Brain microvascular endothelial cell (primary cell): ENCODE measurements at regions not wholly inside any gene's neighbourhood (a gene's known extent, or its start where the extent isn't known, plus 50 kb on each side); places are given as distances from the start of the nearest gene placed in this dataset.

Experiments
- DNase-seq: peaks from one replicate; pipeline ENCODE4 v3.0.0-alpha.2; 2020
- H3K27ac ChIP-seq: fragments of 250-450 bp; sonication (Bioruptor Pico); 2 replicates; pipeline ENCODE4 v1.5.1; 2020; ENCODE audit warnings: mild to moderate bottlenecking, moderate library complexity
- H3K27me3 ChIP-seq: fragments of 250-450 bp; sonication (Bioruptor Pico); replicated peaks from 2 replicates; pipeline ENCODE4 v1.5.1; 2020; ENCODE audit warnings: mild to moderate bottlenecking
- H3K36me3 ChIP-seq: fragments of 250-450 bp; sonication (Bioruptor Pico); replicated peaks from 2 replicates; pipeline ENCODE4 v1.5.1; 2020; ENCODE audit warnings: mild to moderate bottlenecking
- H3K4me3 ChIP-seq: 2 replicates; pipeline ENCODE4 v1.5.1; 2011; ENCODE audit warnings: low read depth, mild to moderate bottlenecking, control low read depth, low read length, moderate library complexity
- in situ Hi-C: cut with HindIII; loops from 2 replicates; pipeline ENCODE4 v1.10.0; 2017; ENCODE audit warnings: low sequenced_read_pairs, low pct_ligation_motif_present
- TF ChIP-seq, protein P1 (sequence below): IDR thresholded peaks from 2 replicates; pipeline ENCODE4 v1.5.1; 2011; ENCODE audit warnings: low read depth, mild to moderate bottlenecking, moderate library complexity, low read length, control low read depth, inconsistent platforms; ENCODE audit errors: missing control alignments

DNA sequence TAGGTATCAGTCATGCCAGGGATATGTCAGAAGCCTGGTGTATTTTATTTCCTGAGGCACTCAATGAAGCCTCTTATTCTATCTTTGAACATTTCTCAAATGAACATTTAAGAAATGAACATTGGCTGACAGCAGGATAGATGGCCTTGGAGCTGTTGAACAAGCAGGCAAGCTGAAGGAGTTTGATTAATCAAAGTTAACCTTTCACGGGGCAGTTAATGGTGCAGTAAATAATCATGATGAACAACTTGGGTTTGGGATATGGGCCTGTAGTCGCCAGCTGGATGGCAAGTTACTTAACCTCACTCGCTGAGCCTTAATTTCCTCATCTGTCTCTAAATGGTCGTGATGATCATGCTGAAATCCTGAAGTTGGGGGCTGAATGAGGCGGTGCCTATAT is 333.0 kb downstream of the SFMBT2 start:
- H3K36me3 ChIP-seq: no peaks in the 10 kb centered on the region
- in situ Hi-C loops: no loop called here
- TF ChIP-seq, protein P1, sequence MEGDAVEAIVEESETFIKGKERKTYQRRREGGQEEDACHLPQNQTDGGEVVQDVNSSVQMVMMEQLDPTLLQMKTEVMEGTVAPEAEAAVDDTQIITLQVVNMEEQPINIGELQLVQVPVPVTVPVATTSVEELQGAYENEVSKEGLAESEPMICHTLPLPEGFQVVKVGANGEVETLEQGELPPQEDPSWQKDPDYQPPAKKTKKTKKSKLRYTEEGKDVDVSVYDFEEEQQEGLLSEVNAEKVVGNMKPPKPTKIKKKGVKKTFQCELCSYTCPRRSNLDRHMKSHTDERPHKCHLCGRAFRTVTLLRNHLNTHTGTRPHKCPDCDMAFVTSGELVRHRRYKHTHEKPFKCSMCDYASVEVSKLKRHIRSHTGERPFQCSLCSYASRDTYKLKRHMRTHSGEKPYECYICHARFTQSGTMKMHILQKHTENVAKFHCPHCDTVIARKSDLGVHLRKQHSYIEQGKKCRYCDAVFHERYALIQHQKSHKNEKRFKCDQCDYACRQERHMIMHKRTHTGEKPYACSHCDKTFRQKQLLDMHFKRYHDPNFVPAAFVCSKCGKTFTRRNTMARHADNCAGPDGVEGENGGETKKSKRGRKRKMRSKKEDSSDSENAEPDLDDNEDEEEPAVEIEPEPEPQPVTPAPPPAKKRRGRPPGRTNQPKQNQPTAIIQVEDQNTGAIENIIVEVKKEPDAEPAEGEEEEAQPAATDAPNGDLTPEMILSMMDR: no peak

DNA sequence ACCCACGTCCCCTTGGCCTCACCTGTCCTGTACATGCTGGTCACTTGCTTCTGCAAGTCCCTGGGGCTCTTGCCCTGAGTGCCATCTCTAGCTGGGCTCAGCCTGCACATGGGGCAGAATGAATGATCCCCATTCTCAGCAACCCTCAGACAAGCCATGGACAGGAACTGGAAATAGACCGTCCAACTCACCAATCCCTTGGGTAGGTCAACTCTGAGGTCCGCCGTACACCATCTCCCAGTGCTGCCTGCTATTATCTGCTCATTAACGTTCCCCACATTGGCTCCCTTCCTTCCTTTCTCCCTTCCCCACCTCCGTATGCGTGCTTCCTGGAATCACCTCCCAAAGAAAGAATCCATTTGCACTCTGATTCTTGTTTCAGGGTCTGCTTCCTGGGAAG is 335.0 kb downstream of the SFMBT2 start:
- H3K27me3 ChIP-seq: no peaks in the 10 kb centered on the region
- in situ Hi-C loops: no loop called here
- TF ChIP-seq, protein P1: no peak
- no peaks in the 10 kb centered on the region for H3K36me3 ChIP-seq
- no peak overlapping the region for H3K27ac ChIP-seq
- no peak for DNase-seq
- H3K4me3 ChIP-seq: no peak overlapping the region

More for the DNA sequence above, 333.0 kb downstream of the SFMBT2 start:
- DNase-seq: no peak
- H3K27me3 ChIP-seq: no peaks in the 10 kb centered on the region
- no peak overlapping the region for H3K27ac ChIP-seq
- no peak overlapping the region for H3K4me3 ChIP-seq

DNA sequence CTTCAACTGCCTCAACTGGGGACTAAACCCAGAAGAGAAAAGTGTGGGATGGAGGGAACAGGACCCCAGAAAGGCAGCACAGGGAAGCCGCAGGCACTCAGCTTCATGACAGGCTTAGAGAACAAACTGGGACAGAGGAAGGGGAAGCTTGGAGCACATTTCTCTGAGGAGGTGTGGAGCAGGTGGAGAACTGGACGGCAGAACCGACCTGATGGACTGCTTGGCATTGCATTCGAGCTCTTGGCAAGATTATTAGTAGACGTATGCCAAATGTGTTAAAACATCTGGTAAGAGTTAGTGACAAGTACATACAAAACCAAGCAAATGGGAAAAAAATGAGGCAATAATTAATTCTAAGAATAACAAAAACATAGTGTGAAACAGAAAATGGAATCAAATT is 335.7 kb downstream of the SFMBT2 start:
- Histone ChIP-seq H3K36me3 (no peaks in the 10 kb centered on the region), H3K4me3 (no peak overlapping the region), H3K27me3 (no peaks in the 10 kb centered on the region), H3K27ac (no peak overlapping the region)
- TF ChIP-seq, protein P1: no peak
- in situ Hi-C loops: no loop called here
- no peak for DNase-seq

DNA sequence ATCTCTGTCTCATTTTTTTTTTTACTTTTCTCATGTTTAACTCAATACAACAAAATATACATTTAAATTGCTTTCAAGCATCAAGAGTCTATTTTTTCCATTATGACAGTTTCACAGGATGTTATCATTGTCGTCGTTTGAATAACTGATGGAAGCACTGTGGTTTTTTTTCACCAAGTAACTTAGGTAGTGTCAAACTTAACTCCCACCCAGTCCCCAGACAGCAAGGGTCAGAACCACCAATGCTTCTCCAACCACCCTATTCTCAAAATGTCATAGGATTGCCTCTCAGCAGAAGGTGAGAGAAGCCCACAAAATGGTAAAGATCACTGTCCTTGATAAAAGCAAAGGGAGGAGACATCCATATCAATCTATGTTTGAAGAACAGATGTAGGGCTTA is 339.4 kb downstream of the SFMBT2 start:
- in situ Hi-C loops: no loop called here
- TF ChIP-seq, protein P1: no peak

DNA sequence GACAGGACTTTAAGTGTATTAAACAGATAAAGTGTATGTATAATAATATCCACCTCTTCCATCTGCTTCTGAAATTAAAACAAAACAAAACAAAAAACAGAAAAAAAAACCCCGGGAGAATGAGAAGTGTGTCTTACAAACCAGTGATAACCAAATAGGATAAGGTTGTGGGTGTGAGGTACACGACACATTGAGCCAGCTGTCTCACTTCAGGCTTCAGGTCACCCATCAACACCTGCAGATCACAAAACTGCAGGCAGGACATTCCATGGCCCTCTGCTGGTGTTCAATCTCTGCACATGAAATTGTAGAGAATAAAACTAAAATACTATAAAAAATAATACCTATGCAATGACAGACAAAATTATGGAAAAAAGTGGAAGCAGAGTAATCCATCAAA is 339.9 kb downstream of the SFMBT2 start:
- H3K27me3 ChIP-seq: no peaks in the 10 kb centered on the region
- in situ Hi-C loops: no loop called here
- no peak for DNase-seq
- H3K4me3 ChIP-seq: no peak overlapping the region
- no peak overlapping the region for H3K27ac ChIP-seq
- H3K36me3 ChIP-seq: no peaks in the 10 kb centered on the region
- TF ChIP-seq, protein P1: no peak

More for the DNA sequence above, 339.4 kb downstream of the SFMBT2 start:
- no peak overlapping the region for H3K4me3 ChIP-seq
- H3K27ac ChIP-seq: no peak overlapping the region
- no peak for DNase-seq
- no peaks in the 10 kb centered on the region for H3K36me3 ChIP-seq
- H3K27me3 ChIP-seq: no peaks in the 10 kb centered on the region

DNA sequence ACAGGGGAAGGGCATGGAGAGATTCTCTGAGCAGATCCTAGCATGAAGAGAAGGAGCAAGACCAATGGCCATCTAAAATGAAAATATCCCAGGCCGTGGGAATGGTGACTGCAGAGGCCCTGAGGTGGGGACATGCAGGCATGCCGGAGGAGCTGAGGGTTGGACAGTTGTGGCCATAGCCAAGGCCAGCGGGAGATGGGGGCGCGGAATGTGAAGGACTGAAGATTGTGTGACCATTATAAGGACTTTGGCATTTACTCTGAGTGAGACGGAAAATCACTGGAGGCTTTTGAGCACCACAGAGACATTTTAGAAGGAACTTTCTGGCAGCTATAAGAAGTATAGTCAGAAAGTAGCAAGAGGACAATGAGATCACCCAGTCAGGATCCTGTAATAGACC is 341.1 kb downstream of the SFMBT2 start:
- Histone ChIP-seq H3K4me3 (no peak overlapping the region), H3K27me3 (no peaks in the 10 kb centered on the region), H3K36me3 (no peaks in the 10 kb centered on the region), H3K27ac (no peak overlapping the region)
- TF ChIP-seq, protein P1: no peak
- in situ Hi-C loops: no loop called here
- no peak for DNase-seq
